ENCODE measurements at regions not wholly inside any gene's neighbourhood (a gene's known extent, or its start where the extent isn't known, plus 50 kb on each side); places are given as distances from the start of the nearest gene placed in this dataset.
"Not testable (repeated sequence)": the region's sequence is repeated elsewhere in the genome, so short reads cannot be mapped to it uniquely, and the experiment has no call there.

- DNase-seq = no peak
- intact Hi-C loops (cut with DNase I; ENCODE audit: low total_unique reads) = no loop called here
- WGBS, 2 donors = 38 to 42% methylated on average over 6 of the region's 6 CpGs
Measured at GRCh38 chr6:131460614-131461000, 112.4 kb upstream of the ARG1 start.

DNA sequence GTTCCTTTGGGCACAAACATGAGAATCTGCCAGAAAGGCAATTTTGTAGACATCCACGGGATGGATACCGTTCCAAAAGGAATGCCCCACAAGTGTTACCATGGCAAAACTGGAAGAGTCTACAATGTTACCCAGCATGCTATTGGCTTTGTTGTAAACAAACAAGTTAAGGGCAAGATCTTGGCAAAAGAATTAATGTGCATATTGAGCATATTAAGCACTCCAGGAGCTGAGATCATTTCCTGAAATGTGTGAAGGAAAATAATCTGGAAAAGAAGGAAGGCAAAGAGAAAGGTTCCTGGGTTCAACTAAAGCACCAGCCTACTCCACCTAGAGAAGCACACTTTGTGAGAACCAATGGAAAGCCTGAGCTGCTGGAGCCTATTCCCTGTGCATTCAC lies 103.9 kb upstream of the ARG1 start:
- TF ChIP-seq, protein P1, sequence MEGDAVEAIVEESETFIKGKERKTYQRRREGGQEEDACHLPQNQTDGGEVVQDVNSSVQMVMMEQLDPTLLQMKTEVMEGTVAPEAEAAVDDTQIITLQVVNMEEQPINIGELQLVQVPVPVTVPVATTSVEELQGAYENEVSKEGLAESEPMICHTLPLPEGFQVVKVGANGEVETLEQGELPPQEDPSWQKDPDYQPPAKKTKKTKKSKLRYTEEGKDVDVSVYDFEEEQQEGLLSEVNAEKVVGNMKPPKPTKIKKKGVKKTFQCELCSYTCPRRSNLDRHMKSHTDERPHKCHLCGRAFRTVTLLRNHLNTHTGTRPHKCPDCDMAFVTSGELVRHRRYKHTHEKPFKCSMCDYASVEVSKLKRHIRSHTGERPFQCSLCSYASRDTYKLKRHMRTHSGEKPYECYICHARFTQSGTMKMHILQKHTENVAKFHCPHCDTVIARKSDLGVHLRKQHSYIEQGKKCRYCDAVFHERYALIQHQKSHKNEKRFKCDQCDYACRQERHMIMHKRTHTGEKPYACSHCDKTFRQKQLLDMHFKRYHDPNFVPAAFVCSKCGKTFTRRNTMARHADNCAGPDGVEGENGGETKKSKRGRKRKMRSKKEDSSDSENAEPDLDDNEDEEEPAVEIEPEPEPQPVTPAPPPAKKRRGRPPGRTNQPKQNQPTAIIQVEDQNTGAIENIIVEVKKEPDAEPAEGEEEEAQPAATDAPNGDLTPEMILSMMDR (IDR thresholded peaks at IDR 0.05) = no peak
- no peak for TF ChIP-seq POLR2A (IDR thresholded peaks at IDR 0.05)
- H3K9me3 ChIP-seq = no peaks in the 10 kb centered on the region
- no peaks in the 10 kb centered on the region for H3K36me3 ChIP-seq (ENCODE audit: low read depth, missing control alignments)
- 70 to 74% methylated on average over 2 of the region's 2 CpGs for WGBS, 2 donors
- H3K27ac ChIP-seq = no peak overlapping the region
- no peaks in the 10 kb centered on the region for H3K27me3 ChIP-seq
- DNase-seq = no peak
- intact Hi-C loops (cut with DNase I; ENCODE audit: low total_unique reads) = no loop called here
- H3K4me1 ChIP-seq = no peaks in the 10 kb centered on the region
- H3K4me3 ChIP-seq = no peak overlapping the region

More at GRCh38 chr6:131460614-131461000, 112.4 kb upstream of the ARG1 start:
- Histone ChIP-seq H3K4me1 (no peaks in the 10 kb centered on the region), H3K27ac (no peak overlapping the region), H3K36me3 (ENCODE audit: low read depth, missing control alignments) (no peaks in the 10 kb centered on the region), H3K9me3 (no peaks in the 10 kb centered on the region), H3K27me3 (no peaks in the 10 kb centered on the region), H3K4me3 (no peak overlapping the region)
- TF ChIP-seq, protein P1 (IDR thresholded peaks at IDR 0.05) = no peak
- TF ChIP-seq POLR2A (IDR thresholded peaks at IDR 0.05) = no peak

GRCh38 chr6:131470534-131470933 lies 102.5 kb upstream of the ARG1 start:
- TF ChIP-seq POLR2A (IDR thresholded peaks at IDR 0.05) = no peak
- TF ChIP-seq, protein P1 (IDR thresholded peaks at IDR 0.05) = no peak
- WGBS, 2 donors = 50 to 66% methylated on average over 3 of the region's 3 CpGs
- no peaks in the 10 kb centered on the region for H3K27me3 ChIP-seq
- H3K4me3 ChIP-seq = no peak overlapping the region
- H3K27ac ChIP-seq = no peak overlapping the region
- intact Hi-C loops (cut with DNase I; ENCODE audit: low total_unique reads) = no loop called here
- no peak for DNase-seq
- no peaks in the 10 kb centered on the region for H3K36me3 ChIP-seq (ENCODE audit: low read depth, missing control alignments)
- no peaks in the 10 kb centered on the region for H3K9me3 ChIP-seq
- no peaks in the 10 kb centered on the region for H3K4me1 ChIP-seq

DNA sequence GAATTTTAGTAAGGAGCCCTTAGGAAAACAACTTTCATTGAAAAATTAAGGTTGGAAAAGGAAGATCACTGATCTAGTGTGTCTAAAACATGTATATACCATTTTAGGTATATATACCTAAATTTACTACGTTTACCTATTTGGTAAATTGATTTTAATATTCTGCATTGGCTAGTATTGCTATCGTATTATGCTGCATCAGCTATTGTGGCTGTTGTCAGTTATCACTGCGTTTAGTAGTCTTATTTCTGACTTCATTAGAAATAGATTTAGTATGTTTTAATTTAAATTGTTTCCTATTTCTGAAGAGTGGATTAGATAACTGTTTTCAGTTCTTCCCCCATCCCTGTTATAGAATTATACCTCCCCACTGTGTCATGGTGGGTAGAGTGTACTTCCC lies 101.7 kb upstream of the ARG1 start:
- H3K27ac ChIP-seq = no peak overlapping the region
- H3K27me3 ChIP-seq = no peaks in the 10 kb centered on the region
- H3K9me3 ChIP-seq = no peaks in the 10 kb centered on the region
- no peaks in the 10 kb centered on the region for H3K4me1 ChIP-seq
- H3K4me3 ChIP-seq = no peak overlapping the region
- DNase-seq = no peak
- WGBS, 2 donors = 86 to 92% methylated on average over 3 of the region's 3 CpGs
- no peaks in the 10 kb centered on the region for H3K36me3 ChIP-seq (ENCODE audit: low read depth, missing control alignments)
- TF ChIP-seq, protein P1 (IDR thresholded peaks at IDR 0.05) = no peak
- no peak for TF ChIP-seq POLR2A (IDR thresholded peaks at IDR 0.05)
- intact Hi-C loops (cut with DNase I; ENCODE audit: low total_unique reads) = no loop called here

DNA sequence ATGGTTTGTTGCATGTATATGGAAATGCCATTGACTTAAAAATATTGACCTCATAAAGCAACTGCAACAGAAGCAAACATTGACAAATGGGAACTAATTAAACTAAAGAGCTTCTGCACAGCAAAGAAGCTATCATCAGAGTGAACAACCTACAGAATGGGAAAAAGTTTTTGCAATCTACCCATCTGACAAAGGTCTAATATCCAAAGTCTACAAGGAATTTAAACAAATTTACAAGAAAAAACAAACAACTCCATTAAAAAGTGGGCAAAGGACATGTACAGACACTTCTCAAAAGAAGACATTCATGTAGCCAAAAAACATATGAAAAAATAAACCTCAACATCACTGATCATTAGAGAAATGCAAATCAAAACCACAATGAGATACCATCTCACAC lies 99.7 kb upstream of the ARG1 start:
- H3K4me1 ChIP-seq; H3K27ac ChIP-seq; H3K4me3 ChIP-seq; H3K27me3 ChIP-seq; DNase-seq; H3K9me3 ChIP-seq; intact Hi-C loops (cut with DNase I; ENCODE audit: low total_unique reads); H3K36me3 ChIP-seq (ENCODE audit: low read depth, missing control alignments): not testable (repeated sequence)
